Endodermal cell (in vitro differentiated cells): ENCODE measurements at regions not wholly inside any gene's neighbourhood (a gene's known extent, or its start where the extent isn't known, plus 50 kb on each side); places are given as distances from the start of the nearest gene placed in this dataset.

ENCODE experiments used
- DNase-seq: peaks from one replicate; pipeline ENCODE4 v3.0.0-alpha.2; 2017
- H3K27ac ChIP-seq: 2 replicates; pipeline ENCODE4 v1.5.1; 2013; ENCODE audit warnings: mild to moderate bottlenecking, low read depth, low read length, moderate library complexity
- H3K27me3 ChIP-seq: 2 replicates; pipeline ENCODE4 v1.6.1; 2013; ENCODE audit warnings: mild to moderate bottlenecking, low read length, moderate library complexity; ENCODE audit not compliant: insufficient read depth, control insufficient read depth, poor library complexity, severe bottlenecking
- H3K36me3 ChIP-seq: 2 replicates; pipeline ENCODE4 v1.7.0; 2013; ENCODE audit warnings: mild to moderate bottlenecking, low read length, moderate library complexity; ENCODE audit not compliant: control insufficient read depth, insufficient read depth
- H3K4me1 ChIP-seq: one replicate; pipeline ENCODE4 v1.7.0; 2013; ENCODE audit warnings: low read length; ENCODE audit not compliant: control insufficient read depth, insufficient read depth
- H3K4me3 ChIP-seq: 2 replicates; pipeline ENCODE4 v1.5.1; 2013; ENCODE audit warnings: mild to moderate bottlenecking, low read length, moderate library complexity
- H3K9ac ChIP-seq: 2 replicates; pipeline ENCODE4 v1.6.1; 2013; ENCODE audit warnings: mild to moderate bottlenecking, low read length, moderate library complexity; ENCODE audit not compliant: poor library complexity, severe bottlenecking; ENCODE audit errors: extremely low read depth
- H3K9me3 ChIP-seq: 2 replicates; pipeline ENCODE4 v1.6.1; 2013; ENCODE audit warnings: mild to moderate bottlenecking, low read length, moderate library complexity; ENCODE audit not compliant: control insufficient read depth
- H3K27ac Mint-ChIP-seq: 2 replicates; pipeline ENCODE4 v1.8.0; 2020; ENCODE audit warnings: mixed read lengths
- H3K27me3 Mint-ChIP-seq: 2 replicates; pipeline ENCODE4 v1.8.0; 2021; ENCODE audit warnings: mild to moderate bottlenecking, mixed read lengths; ENCODE audit not compliant: insufficient read depth
- H3K36me3 Mint-ChIP-seq: 2 replicates; pipeline ENCODE4 v1.8.0; 2020; ENCODE audit warnings: low read depth, mixed read lengths
- H3K4me1 Mint-ChIP-seq: 2 replicates; pipeline ENCODE4 v1.8.0; 2020; ENCODE audit warnings: mixed read lengths
- H3K4me3 Mint-ChIP-seq: 2 replicates; pipeline ENCODE4 v1.8.0; 2020; ENCODE audit warnings: mild to moderate bottlenecking, moderate library complexity, mixed read lengths
- H3K9me3 Mint-ChIP-seq: 2 replicates; pipeline ENCODE4 v1.8.0; 2020; ENCODE audit warnings: mild to moderate bottlenecking, mixed read lengths
- CTCF ChIP-seq: fragments of 200-600 bp; sonication (generic); conservative IDR thresholded peaks from 2 replicates; pipeline ENCODE4 v1.5.0; 2021; ENCODE audit warnings: antibody characterized with exemption, mild to moderate bottlenecking
- WGBS, 2 experiments: methylation state at CpG; one replicate each; pipeline versions ENCODE4 v1.1.5 to v1.1.7; 2013; ENCODE audit warnings: missing lambda C conversion rate in 2 of 2, mixed read lengths in 1 of 2; ENCODE audit not compliant: insufficient coverage in 1 of 2, insufficient read length in 1 of 2; 5-methylcytosine and 5-hydroxymethylcytosine counted together

- H3K4me1 Mint-ChIP-seq = no peaks in the 10 kb centered on the region
- H3K27me3 Mint-ChIP-seq = peaks cover 3% of the 10 kb centered on the region
- no peaks in the 10 kb centered on the region for H3K36me3 Mint-ChIP-seq
- H3K4me1 ChIP-seq = no peaks in the 10 kb centered on the region
- H3K36me3 ChIP-seq = no peaks in the 10 kb centered on the region
- no peaks in the 10 kb centered on the region for H3K9me3 ChIP-seq
- no peak overlapping the region for H3K27ac ChIP-seq
- H3K9ac ChIP-seq = no peak overlapping the region
- no peaks in the 10 kb centered on the region for H3K27me3 ChIP-seq
- no peak overlapping the region for H3K4me3 Mint-ChIP-seq
- TF ChIP-seq CTCF = no peak
- WGBS, 2 experiments = 97 to 100% methylated on average over 1 to 3 of the region's 3 CpGs
- H3K9me3 Mint-ChIP-seq = peaks cover 2% of the 10 kb centered on the region
- DNase-seq = no peak
- no peak overlapping the region for H3K27ac Mint-ChIP-seq
- no peak overlapping the region for H3K4me3 ChIP-seq
Observed at GRCh38 chr7:33687625-33688024, 217.7 kb upstream of the BMPER start.

- no peaks in the 10 kb centered on the region for H3K4me1 Mint-ChIP-seq
- Histone ChIP-seq H3K27ac (no peak overlapping the region), H3K9me3 (no peaks in the 10 kb centered on the region), H3K27me3 (no peaks in the 10 kb centered on the region), H3K4me1 (no peaks in the 10 kb centered on the region), H3K36me3 (no peaks in the 10 kb centered on the region), H3K4me3 (no peak overlapping the region), H3K9ac (no peak overlapping the region)
- TF ChIP-seq CTCF = no peak
- no peak for DNase-seq
- H3K4me3 Mint-ChIP-seq = no peak overlapping the region
- peaks cover 2% of the 10 kb centered on the region for H3K9me3 Mint-ChIP-seq
- H3K27me3 Mint-ChIP-seq = peaks cover 3% of the 10 kb centered on the region
- H3K36me3 Mint-ChIP-seq = no peaks in the 10 kb centered on the region
- H3K27ac Mint-ChIP-seq = no peak overlapping the region
Observed at GRCh38 chr7:33691180-33691579, 214.2 kb upstream of the BMPER start.

- Histone ChIP-seq H3K36me3 (no peaks in the 10 kb centered on the region), H3K9ac (no peak overlapping the region), H3K4me1 (no peaks in the 10 kb centered on the region), H3K27ac (no peak overlapping the region), H3K27me3 (no peaks in the 10 kb centered on the region), H3K9me3 (no peaks in the 10 kb centered on the region), H3K4me3 (no peak overlapping the region)
- Mint-ChIP-seq H3K27ac (no peak overlapping the region), H3K4me1 (no peaks in the 10 kb centered on the region), H3K36me3 (no peaks in the 10 kb centered on the region), H3K4me3 (no peak overlapping the region), H3K27me3 (peaks cover 3% of the 10 kb centered on the region), H3K9me3 (peaks cover 2% of the 10 kb centered on the region)
- WGBS, 2 experiments = 85 to 97% methylated on average over 4 of the region's 4 CpGs
- TF ChIP-seq CTCF = no peak
- no peak for DNase-seq
Observed at GRCh38 chr7:33692956-33693355, 212.4 kb upstream of the BMPER start.
